EL (cell line): ENCODE measurements at regions not wholly inside any gene's neighbourhood (a gene's known extent, or its start where the extent isn't known, plus 50 kb on each side); places are given as distances from the start of the nearest gene placed in this dataset.
"Not testable (repeated sequence)": the region's sequence is repeated elsewhere in the genome, so short reads cannot be mapped to it uniquely, and the experiment has no call there.

ENCODE experiments used
- DNase-seq: peaks from one replicate; pipeline ENCODE4 v3.0.0-alpha.2; 2016

GRCh38 chr9:115585458-115585857 is 467.5 kb upstream of the TNC start:
- not testable (repeated sequence) for DNase-seq

GRCh38 chr9:115587310-115587709 is 469.4 kb upstream of the TNC start:
- no peak for DNase-seq

GRCh38 chr9:115590011-115590410 is 472.1 kb upstream of the TNC start:
- DNase-seq: peak; percentile 90

- peak; percentile 97 for DNase-seq
Measured at GRCh38 chr9:115591584-115591984, 473.6 kb upstream of the TNC start.

- peak; percentile 70 for DNase-seq
Measured at GRCh38 chr9:115593587-115594091, 475.7 kb upstream of the TNC start.

- no peak for DNase-seq
Measured at GRCh38 chr9:115594557-115594956, 476.6 kb upstream of the TNC start.

- DNase-seq: peak; percentile 90
Measured at GRCh38 chr9:115596021-115596745, 478.2 kb upstream of the TNC start.

GRCh38 chr9:115596746-115597080 is 478.8 kb upstream of the TNC start:
- no peak for DNase-seq

GRCh38 chr9:115597330-115597895 is 479.5 kb upstream of the TNC start:
- no peak for DNase-seq

GRCh38 chr9:115598751-115599150 is 480.8 kb upstream of the TNC start:
- no peak for DNase-seq

- no peak for DNase-seq
Measured at GRCh38 chr9:115599898-115600297, 481.9 kb upstream of the TNC start.

- DNase-seq: no peak
Measured at GRCh38 chr9:115601434-115601833, 483.5 kb upstream of the TNC start.

- peak; percentile 94 for DNase-seq
Measured at GRCh38 chr9:115604831-115605483, 487.0 kb upstream of the TNC start.

- DNase-seq: no peak
Measured at GRCh38 chr9:115606838-115607237, 488.9 kb upstream of the TNC start.

GRCh38 chr9:115614326-115614999 is 496.5 kb upstream of the TNC start:
- DNase-seq: peak; percentile 12

- DNase-seq: peak; percentile 33
Measured at GRCh38 chr9:115615000-115615401, 497.0 kb upstream of the TNC start.

GRCh38 chr9:115615821-115616665 is 498.1 kb upstream of the TNC start:
- DNase-seq: peak; percentile 97

- DNase-seq: no peak
Measured at GRCh38 chr9:115616666-115617239, 498.8 kb upstream of the TNC start.

- DNase-seq: no peak
Measured at GRCh38 chr9:115625251-115625650, 507.3 kb upstream of the TNC start.

- DNase-seq: no peak
Measured at GRCh38 chr9:115625954-115626353, 508.0 kb upstream of the TNC start.

- DNase-seq: no peak
Measured at GRCh38 chr9:115627511-115627910, 509.6 kb upstream of the TNC start.

GRCh38 chr9:115628426-115628825 is 510.5 kb upstream of the TNC start:
- DNase-seq: no peak
